K562 (cell line): ENCODE measurements at regions not wholly inside any gene's neighbourhood (a gene's known extent, or its start where the extent isn't known, plus 50 kb on each side); places are given as distances from the start of the nearest gene placed in this dataset.

Experiments
- GABPB1 ChIP-seq: sonication (generic); formaldehyde crosslinking; IDR thresholded peaks from 2 replicates; pipeline ENCODE4 v1.8.0; 2022; ENCODE audit warnings: mild to moderate bottlenecking, missing genetic modification reagents
- KLF1 ChIP-seq: fragments of 450-650 bp; IDR thresholded peaks from 2 replicates; pipeline ENCODE4 v1.6.1; 2016; ENCODE audit warnings: missing genetic modification characterization, missing compliant biosample characterization
- SMC3 ChIP-seq: conservative IDR thresholded peaks from 2 replicates; pipeline ENCODE4 v1.6.1; 2011; ENCODE audit warnings: low read depth, low read length, improper control_type of control experiment; ENCODE audit not compliant: insufficient read depth
- SNIP1 ChIP-seq: fragments of 450-650 bp; IDR thresholded peaks from 2 replicates; pipeline ENCODE4 v1.7.1; 2017; ENCODE audit warnings: low read depth, mild to moderate bottlenecking
- TCF7 ChIP-seq: sonication (generic); IDR thresholded peaks from 2 replicates; pipeline ENCODE4 v1.6.1; 2016; ENCODE audit warnings: antibody characterized with exemption, borderline replicate concordance
- ZBTB1 ChIP-seq: sonication (generic); formaldehyde crosslinking; IDR thresholded peaks from 2 replicates; pipeline ENCODE4 v1.8.1; 2023; ENCODE audit warnings: missing genetic modification reagents, low read depth, mild to moderate bottlenecking, borderline replicate concordance
- TF ChIP-seq, protein P1 (sequence below): fragments of 250-450 bp; sonication (Bioruptor Pico); IDR thresholded peaks from 2 replicates; pipeline ENCODE4 v1.4.0; 2020

DNA sequence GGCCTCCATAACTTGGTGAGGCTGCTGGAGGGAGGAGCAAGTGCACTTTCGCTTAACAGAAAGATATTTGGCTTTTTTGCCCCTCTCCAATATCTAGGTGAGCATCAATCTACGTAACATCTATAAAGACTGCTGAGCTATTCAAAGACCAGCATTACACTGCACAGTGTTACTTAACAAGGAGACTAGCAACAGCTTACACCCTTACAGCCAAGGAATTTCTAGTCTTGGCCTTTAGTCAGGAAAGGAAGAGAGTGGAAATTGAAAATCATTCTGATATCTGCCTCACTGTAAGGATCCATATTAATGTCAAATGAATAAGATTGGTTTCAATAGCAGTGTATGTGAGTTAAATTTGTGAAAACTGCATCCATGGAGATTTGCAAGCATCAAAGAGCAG is 163.9 kb upstream of the DUSP10 start (continued):
- TF ChIP-seq, protein P1, sequence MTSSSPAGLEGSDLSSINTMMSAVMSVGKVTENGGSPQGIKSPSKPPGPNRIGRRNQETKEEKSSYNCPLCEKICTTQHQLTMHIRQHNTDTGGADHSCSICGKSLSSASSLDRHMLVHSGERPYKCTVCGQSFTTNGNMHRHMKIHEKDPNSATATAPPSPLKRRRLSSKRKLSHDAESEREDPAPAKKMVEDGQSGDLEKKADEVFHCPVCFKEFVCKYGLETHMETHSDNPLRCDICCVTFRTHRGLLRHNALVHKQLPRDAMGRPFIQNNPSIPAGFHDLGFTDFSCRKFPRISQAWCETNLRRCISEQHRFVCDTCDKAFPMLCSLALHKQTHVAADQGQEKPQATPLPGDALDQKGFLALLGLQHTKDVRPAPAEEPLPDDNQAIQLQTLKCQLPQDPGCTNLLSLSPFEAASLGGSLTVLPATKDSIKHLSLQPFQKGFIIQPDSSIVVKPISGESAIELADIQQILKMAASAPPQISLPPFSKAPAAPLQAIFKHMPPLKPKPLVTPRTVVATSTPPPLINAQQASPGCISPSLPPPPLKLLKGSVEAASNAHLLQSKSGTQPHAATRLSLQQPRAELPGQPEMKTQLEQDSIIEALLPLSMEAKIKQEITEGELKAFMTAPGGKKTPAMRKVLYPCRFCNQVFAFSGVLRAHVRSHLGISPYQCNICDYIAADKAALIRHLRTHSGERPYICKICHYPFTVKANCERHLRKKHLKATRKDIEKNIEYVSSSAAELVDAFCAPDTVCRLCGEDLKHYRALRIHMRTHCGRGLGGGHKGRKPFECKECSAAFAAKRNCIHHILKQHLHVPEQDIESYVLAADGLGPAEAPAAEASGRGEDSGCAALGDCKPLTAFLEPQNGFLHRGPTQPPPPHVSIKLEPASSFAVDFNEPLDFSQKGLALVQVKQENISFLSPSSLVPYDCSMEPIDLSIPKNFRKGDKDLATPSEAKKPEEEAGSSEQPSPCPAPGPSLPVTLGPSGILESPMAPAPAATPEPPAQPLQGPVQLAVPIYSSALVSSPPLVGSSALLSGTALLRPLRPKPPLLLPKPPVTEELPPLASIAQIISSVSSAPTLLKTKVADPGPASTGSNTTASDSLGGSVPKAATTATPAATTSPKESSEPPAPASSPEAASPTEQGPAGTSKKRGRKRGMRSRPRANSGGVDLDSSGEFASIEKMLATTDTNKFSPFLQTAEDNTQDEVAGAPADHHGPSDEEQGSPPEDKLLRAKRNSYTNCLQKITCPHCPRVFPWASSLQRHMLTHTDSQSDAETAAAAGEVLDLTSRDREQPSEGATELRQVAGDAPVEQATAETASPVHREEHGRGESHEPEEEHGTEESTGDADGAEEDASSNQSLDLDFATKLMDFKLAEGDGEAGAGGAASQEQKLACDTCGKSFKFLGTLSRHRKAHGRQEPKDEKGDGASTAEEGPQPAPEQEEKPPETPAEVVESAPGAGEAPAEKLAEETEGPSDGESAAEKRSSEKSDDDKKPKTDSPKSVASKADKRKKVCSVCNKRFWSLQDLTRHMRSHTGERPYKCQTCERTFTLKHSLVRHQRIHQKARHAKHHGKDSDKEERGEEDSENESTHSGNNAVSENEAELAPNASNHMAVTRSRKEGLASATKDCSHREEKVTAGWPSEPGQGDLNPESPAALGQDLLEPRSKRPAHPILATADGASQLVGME (CRISPR knock-in tag) = no peak
- TF ChIP-seq ZBTB1 (CRISPR knock-in tag) = no peak
- no peak for TF ChIP-seq GABPB1 (CRISPR knock-in tag)
- TF ChIP-seq SNIP1 = no peak
- TF ChIP-seq TCF7 = no peak
- TF ChIP-seq KLF1 (tag) = no peak
- TF ChIP-seq SMC3 = no peak
- TF ChIP-seq, all 486 proteins: peak for 0
